ENCODE measurements at regions not wholly inside any gene's neighbourhood (a gene's known extent, or its start where the extent isn't known, plus 50 kb on each side); places are given as distances from the start of the nearest gene placed in this dataset.

DNA sequence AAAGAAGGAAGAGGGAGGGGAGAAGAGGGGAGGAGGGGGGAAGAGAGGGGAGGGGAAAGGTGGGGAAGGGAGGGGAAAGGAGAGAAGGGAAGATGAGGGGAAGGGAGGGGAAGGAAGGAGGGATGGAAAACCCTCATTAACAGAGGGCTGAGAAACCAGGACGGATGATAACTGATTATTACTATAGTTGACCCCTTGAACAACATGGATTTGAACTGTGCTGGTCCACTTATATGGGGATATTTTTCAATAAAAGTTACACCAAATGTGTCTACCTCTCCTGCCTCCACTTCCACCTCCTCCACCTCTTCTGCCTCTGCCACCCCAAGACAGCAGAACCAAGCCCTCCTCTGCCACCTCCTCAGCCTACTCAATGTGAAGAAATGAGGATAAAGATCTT, 184.1 kb upstream of the ARID1B start:
- TF ChIP-seq, protein P1, sequence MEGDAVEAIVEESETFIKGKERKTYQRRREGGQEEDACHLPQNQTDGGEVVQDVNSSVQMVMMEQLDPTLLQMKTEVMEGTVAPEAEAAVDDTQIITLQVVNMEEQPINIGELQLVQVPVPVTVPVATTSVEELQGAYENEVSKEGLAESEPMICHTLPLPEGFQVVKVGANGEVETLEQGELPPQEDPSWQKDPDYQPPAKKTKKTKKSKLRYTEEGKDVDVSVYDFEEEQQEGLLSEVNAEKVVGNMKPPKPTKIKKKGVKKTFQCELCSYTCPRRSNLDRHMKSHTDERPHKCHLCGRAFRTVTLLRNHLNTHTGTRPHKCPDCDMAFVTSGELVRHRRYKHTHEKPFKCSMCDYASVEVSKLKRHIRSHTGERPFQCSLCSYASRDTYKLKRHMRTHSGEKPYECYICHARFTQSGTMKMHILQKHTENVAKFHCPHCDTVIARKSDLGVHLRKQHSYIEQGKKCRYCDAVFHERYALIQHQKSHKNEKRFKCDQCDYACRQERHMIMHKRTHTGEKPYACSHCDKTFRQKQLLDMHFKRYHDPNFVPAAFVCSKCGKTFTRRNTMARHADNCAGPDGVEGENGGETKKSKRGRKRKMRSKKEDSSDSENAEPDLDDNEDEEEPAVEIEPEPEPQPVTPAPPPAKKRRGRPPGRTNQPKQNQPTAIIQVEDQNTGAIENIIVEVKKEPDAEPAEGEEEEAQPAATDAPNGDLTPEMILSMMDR (IDR thresholded peaks at IDR 0.05), result no peak
- no peak for TF ChIP-seq POLR2AphosphoS5 (IDR thresholded peaks at IDR 0.05)
- no peak for TF ChIP-seq EP300 (IDR thresholded peaks at IDR 0.05; ENCODE audit: low read depth)
